NCI-H748 (cell line): ENCODE measurements at regions not wholly inside any gene's neighbourhood (a gene's known extent, or its start where the extent isn't known, plus 50 kb on each side); places are given as distances from the start of the nearest gene placed in this dataset.
"Not testable (repeated sequence)": the region's sequence is repeated elsewhere in the genome, so short reads cannot be mapped to it uniquely, and the experiment has no call there.

Source experiments
- DNase-seq: peaks from one replicate; lab custom pipeline; 2025; ENCODE audit not compliant: unreplicated experiment; lab: John Stamatoyannopoulos, UW

GRCh38 chr5:57067597-57067924, 106.3 kb upstream of the GPBP1 start:
- peak; percentile 46 for DNase-seq

- DNase-seq, result no peak
Observed at GRCh38 chr5:57069115-57069835, 104.6 kb upstream of the GPBP1 start.

GRCh38 chr5:57072218-57072892, 101.5 kb upstream of the GPBP1 start:
- DNase-seq, result no peak

- DNase-seq, result no peak
Observed at GRCh38 chr5:57082441-57083067, 91.3 kb upstream of the GPBP1 start.

GRCh38 chr5:57085306-57086081, 88.4 kb upstream of the GPBP1 start:
- DNase-seq, result no peak

GRCh38 chr5:57087947-57088346, 85.9 kb upstream of the GPBP1 start:
- not testable (repeated sequence) for DNase-seq

GRCh38 chr5:57094753-57095683, 78.8 kb upstream of the GPBP1 start:
- DNase-seq, result peak; percentile 33

GRCh38 chr5:57097526-57097925, 76.3 kb upstream of the GPBP1 start:
- DNase-seq, result no peak

- no peak for DNase-seq
Observed at GRCh38 chr5:57102189-57102904, 71.5 kb upstream of the GPBP1 start.

- DNase-seq, result no peak
Observed at GRCh38 chr5:57102905-57103255, 71.0 kb upstream of the GPBP1 start.

GRCh38 chr5:57103317-57103907, 70.4 kb upstream of the GPBP1 start:
- no peak for DNase-seq

GRCh38 chr5:57106661-57107060, 67.2 kb upstream of the GPBP1 start:
- no peak for DNase-seq

GRCh38 chr5:57111993-57112392, 61.9 kb upstream of the GPBP1 start:
- no peak for DNase-seq

- no peak for DNase-seq
Observed at GRCh38 chr5:57113481-57113880, 60.4 kb upstream of the GPBP1 start.

- no peak for DNase-seq
Observed at GRCh38 chr5:57117596-57117995, 56.3 kb upstream of the GPBP1 start.

GRCh38 chr5:57119031-57119430, 54.8 kb upstream of the GPBP1 start:
- DNase-seq, result no peak

GRCh38 chr5:57124014-57124413, 49.8 kb upstream of the GPBP1 start:
- DNase-seq, result no peak
